ENCODE measurements at regions not wholly inside any gene's neighbourhood (a gene's known extent, or its start where the extent isn't known, plus 50 kb on each side); places are given as distances from the start of the nearest gene placed in this dataset.

DNA sequence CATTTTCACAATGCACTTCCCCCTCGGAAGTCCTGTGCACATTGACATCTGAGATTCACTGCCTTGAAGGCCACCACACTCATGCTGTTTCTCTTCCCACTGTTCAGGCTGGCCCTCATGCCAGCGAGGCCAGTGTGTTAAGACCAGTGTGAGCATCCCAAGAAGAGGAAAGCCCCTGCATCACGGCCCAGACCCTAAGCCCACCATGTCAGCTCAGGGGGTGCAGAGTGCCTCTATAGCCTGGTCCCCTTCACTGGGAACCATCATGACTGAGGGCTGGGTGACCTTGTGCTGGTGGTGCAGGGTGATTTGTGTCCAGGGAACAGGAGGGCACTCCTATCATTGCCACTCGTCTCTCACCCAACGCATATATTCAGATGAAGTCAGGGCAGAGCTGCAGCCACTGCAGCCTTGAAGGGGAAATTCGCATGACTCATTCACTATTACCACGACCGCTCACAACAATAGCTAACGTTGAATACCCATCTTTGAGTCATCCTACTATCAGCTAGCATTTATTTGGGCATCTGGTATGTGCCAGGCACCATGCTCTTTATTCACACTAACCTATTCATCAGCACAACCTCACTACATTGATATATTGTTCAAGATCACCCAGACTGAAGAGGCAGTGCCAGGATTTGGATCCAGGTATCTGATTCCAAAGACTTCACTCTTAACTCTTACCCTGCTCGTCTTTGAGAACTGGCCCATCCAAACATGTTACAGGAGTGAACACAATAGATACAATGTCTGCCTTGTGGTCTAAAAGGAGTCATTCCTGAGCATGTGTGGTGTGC lies 58.8 kb upstream of the SLC6A11 start:
- H3K36me3 ChIP-seq (ENCODE audit: insufficient read depth, low read length) = no peaks in the 10 kb centered on the region
- Mint-ChIP-seq H3K27me3 (peaks cover 16 to 58% of the 10 kb centered on the region in 2 donors), H3K36me3 (no peaks in the 10 kb centered on the region), H3K4me1 (no peaks in the 10 kb centered on the region), H3K4me3 (peak overlapping the region in 1 of 7 donors; percentile 18), H3K9me3 (peaks cover 0 to 2% (median 0%) of the 10 kb centered on the region in 5 donors), H3K27ac (no peak overlapping the region)
- no peaks in the 10 kb centered on the region for H3K9me3 ChIP-seq (ENCODE audit: low read length)
- H3K27ac ChIP-seq (ENCODE audit: low read depth, low read length) = no peak overlapping the region
- no peaks in the 10 kb centered on the region for H3K27me3 ChIP-seq (ENCODE audit: insufficient read depth, low read length, poor library complexity, severe bottlenecking)
- H3K4me3 ChIP-seq (ENCODE audit: low read length) = no peak overlapping the region
- ChIA-PET CTCF (interaction anchor here (1.6 kb wide), 1 partner anchor 19 kb away, joined by 6 read pairs; no protein-coding TSS in a partner anchor), POLR2A (no interaction called here)
- no peak for DNase-seq
- no peaks in the 10 kb centered on the region for H3K4me1 ChIP-seq (ENCODE audit: insufficient read depth, low read length)

DNA sequence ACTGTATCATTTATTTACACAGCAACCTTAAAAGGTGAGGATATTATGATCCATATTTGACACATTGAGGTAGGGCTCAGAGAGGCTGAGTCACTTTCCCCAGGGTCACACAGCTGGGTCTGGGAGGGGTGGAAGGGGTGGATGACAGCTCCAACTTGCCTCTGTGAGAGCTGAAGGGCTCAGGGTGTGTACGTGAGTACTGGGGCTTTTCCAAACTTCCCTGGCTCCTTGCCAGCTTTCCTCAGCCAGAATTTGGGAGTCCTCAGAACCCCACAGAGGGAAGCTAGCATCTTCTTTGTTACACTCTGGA lies 58.3 kb upstream of the SLC6A11 start:
- ChIA-PET POLR2A (no interaction called here), CTCF (interaction anchor here (2.1 kb wide), 1 partner anchor 19 kb away, joined by 7 read pairs; no protein-coding TSS in a partner anchor)
- peaks cover 16 to 55% of the 10 kb centered on the region in 2 donors for H3K27me3 Mint-ChIP-seq
- H3K36me3 ChIP-seq (ENCODE audit: insufficient read depth, low read length) = no peaks in the 10 kb centered on the region
- no peak overlapping the region for H3K27ac ChIP-seq (ENCODE audit: low read depth, low read length)
- no peaks in the 10 kb centered on the region for H3K9me3 ChIP-seq (ENCODE audit: low read length)
- no peak overlapping the region for H3K27ac Mint-ChIP-seq
- no peak overlapping the region for H3K4me3 Mint-ChIP-seq
- no peaks in the 10 kb centered on the region for H3K4me1 Mint-ChIP-seq
- no peak for DNase-seq
- no peaks in the 10 kb centered on the region for H3K36me3 Mint-ChIP-seq
- H3K27me3 ChIP-seq (ENCODE audit: insufficient read depth, low read length, poor library complexity, severe bottlenecking) = no peaks in the 10 kb centered on the region
- no peaks in the 10 kb centered on the region for H3K4me1 ChIP-seq (ENCODE audit: insufficient read depth, low read length)
- no peak overlapping the region for H3K4me3 ChIP-seq (ENCODE audit: low read length)
- H3K9me3 Mint-ChIP-seq = peaks cover 0 to 2% (median 0%) of the 10 kb centered on the region in 5 donors

DNA sequence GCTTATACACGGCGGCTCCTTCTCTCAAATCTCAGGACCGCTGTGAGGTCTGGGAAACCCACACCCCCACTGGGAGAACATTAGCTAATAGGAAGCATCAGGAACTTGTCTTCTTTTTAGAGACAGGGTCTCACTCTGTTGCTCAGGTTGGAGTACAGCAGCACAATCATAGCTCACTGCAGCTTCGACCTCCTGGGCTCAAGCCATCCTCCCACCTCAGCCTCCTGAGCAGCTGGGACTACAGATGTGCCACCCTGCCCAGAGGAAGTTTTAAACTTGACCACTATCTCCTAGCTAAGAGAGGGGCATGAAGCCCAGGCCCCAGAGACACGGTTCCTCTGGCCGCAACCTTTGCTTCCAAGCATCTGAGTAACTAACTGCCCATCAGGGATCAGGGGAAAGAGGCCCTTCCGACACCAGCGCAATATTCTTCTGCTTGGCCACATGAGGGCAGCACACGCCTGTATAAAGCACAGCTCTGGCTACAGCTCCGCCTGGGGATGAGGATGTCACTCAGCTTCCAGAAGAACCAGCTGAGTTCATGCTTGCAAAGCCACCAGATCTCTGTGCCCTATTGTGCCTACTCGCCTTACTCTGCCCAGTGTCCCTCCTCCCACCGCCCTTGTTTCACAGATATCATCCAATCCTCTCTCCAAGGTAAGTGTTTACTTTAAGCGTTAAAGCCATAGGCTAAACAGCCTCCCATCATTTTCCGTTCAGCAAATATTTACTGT lies 57.6 kb upstream of the SLC6A11 start:
- no peak overlapping the region for H3K4me3 ChIP-seq (ENCODE audit: low read length)
- H3K27ac ChIP-seq (ENCODE audit: low read depth, low read length) = no peak overlapping the region
- POLR2A ChIA-PET = no interaction called here
- H3K36me3 ChIP-seq (ENCODE audit: insufficient read depth, low read length) = no peaks in the 10 kb centered on the region
- H3K27me3 ChIP-seq (ENCODE audit: insufficient read depth, low read length, poor library complexity, severe bottlenecking) = no peaks in the 10 kb centered on the region
- Mint-ChIP-seq H3K4me3 (no peak overlapping the region), H3K27me3 (peaks cover 15 to 53% of the 10 kb centered on the region in 2 donors), H3K4me1 (no peaks in the 10 kb centered on the region), H3K36me3 (no peaks in the 10 kb centered on the region), H3K9me3 (peaks cover 0 to 2% (median 0%) of the 10 kb centered on the region in 5 donors), H3K27ac (no peak overlapping the region)
- DNase-seq = peak in 3 of 5 donors; percentile 6 to 11 (median 10)
- CTCF ChIA-PET = interaction anchor here (1.0 to 2.1 kb wide), 4 partner anchors 10 to 34 kb away, joined by 3 to 7 read pairs (median 4); no protein-coding TSS in a partner anchor
- H3K9me3 ChIP-seq (ENCODE audit: low read length) = no peaks in the 10 kb centered on the region
- H3K4me1 ChIP-seq (ENCODE audit: insufficient read depth, low read length) = no peaks in the 10 kb centered on the region

DNA sequence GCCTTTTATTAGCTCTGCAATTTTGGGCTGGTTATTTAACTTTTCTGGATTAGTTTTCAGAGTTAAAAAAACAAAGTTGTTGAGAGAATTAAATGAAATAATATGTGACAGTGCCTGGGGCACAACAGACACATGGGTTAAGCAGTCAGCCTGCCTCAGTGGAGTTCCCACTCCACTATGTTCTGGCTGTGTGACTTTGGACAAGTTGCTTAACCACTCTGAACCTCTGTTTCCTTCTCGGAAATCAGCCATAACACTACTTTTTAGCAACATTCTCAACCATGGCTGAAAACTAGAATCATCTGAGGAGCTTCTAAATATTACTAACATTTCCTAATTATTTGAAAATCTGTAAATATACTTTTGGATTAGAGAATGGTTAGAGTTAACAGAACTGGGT lies 56.5 kb upstream of the SLC6A11 start:
- Mint-ChIP-seq H3K36me3 (no peaks in the 10 kb centered on the region), H3K9me3 (no peaks in the 10 kb centered on the region), H3K27me3 (peaks cover 14 to 51% of the 10 kb centered on the region in 2 donors), H3K4me1 (no peaks in the 10 kb centered on the region), H3K4me3 (no peak overlapping the region), H3K27ac (no peak overlapping the region)
- H3K4me1 ChIP-seq (ENCODE audit: insufficient read depth, low read length) = no peaks in the 10 kb centered on the region
- no peaks in the 10 kb centered on the region for H3K9me3 ChIP-seq (ENCODE audit: low read length)
- H3K36me3 ChIP-seq (ENCODE audit: insufficient read depth, low read length) = no peaks in the 10 kb centered on the region
- H3K27ac ChIP-seq (ENCODE audit: low read depth, low read length) = no peak overlapping the region
- no peaks in the 10 kb centered on the region for H3K27me3 ChIP-seq (ENCODE audit: insufficient read depth, low read length, poor library complexity, severe bottlenecking)
- H3K4me3 ChIP-seq (ENCODE audit: low read length) = no peak overlapping the region
- no peak for DNase-seq
- ChIA-PET POLR2A (no interaction called here), CTCF (interaction anchor here (1.2 to 2.1 kb wide), 3 partner anchors 9 to 23 kb away, joined by 3 to 7 read pairs (median 4); no protein-coding TSS in a partner anchor)

DNA sequence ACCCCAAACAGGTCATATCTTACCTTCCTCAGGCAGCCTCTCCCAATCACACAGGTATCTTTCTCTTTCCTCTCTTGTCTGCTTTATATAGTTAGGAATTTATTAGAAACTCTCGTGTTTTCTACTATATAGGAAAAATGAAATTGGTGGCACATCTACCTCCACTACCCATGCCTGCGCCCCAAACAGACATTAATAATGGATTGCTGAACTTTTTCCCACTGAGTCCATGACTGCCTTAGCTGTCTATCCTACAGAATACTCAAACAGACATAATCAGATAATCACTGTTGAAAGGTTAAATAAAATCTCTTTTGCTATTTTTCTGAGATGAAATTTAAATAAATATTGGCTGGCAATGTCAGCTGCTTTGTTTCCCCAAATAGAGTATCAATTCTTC lies 55.8 kb upstream of the SLC6A11 start:
- Histone ChIP-seq H3K36me3 (ENCODE audit: insufficient read depth, low read length) (no peaks in the 10 kb centered on the region), H3K27ac (ENCODE audit: low read depth, low read length) (no peak overlapping the region), H3K4me1 (ENCODE audit: insufficient read depth, low read length) (no peaks in the 10 kb centered on the region), H3K9me3 (ENCODE audit: low read length) (no peaks in the 10 kb centered on the region), H3K4me3 (ENCODE audit: low read length) (no peak overlapping the region), H3K27me3 (ENCODE audit: insufficient read depth, low read length, poor library complexity, severe bottlenecking) (no peaks in the 10 kb centered on the region)
- peaks cover 11 to 48% of the 10 kb centered on the region in 2 donors for H3K27me3 Mint-ChIP-seq
- no peak overlapping the region for H3K4me3 Mint-ChIP-seq
- CTCF ChIA-PET = interaction anchor here (1.3 kb wide), 1 partner anchor 23 kb away, joined by 3 read pairs; no protein-coding TSS in a partner anchor
- H3K27ac Mint-ChIP-seq = no peak overlapping the region
- H3K4me1 Mint-ChIP-seq = no peaks in the 10 kb centered on the region
- H3K36me3 Mint-ChIP-seq = no peaks in the 10 kb centered on the region
- no peak for DNase-seq
- no peaks in the 10 kb centered on the region for H3K9me3 Mint-ChIP-seq
- POLR2A ChIA-PET = no interaction called here

DNA sequence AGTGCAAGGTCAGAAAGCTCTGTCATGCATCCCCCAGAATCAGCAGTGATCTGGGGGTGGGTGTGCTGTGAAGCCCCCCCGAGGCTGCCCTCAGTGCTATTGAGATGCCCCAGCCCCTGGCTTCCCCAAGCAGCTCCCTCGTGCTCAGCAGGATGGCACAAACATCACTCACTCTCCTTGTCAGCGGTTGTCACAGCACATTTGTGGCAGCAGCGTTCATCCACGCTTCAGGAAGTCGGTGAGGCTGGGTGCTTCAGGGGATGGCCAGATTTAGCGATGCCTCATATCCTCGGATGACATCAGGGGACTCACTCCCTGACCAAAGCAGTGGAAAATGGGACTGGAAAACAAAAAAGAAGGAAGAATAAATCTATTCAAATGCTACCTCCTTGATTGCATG lies 54.4 kb upstream of the SLC6A11 start:
- Histone ChIP-seq H3K36me3 (ENCODE audit: insufficient read depth, low read length) (no peaks in the 10 kb centered on the region), H3K4me1 (ENCODE audit: insufficient read depth, low read length) (no peaks in the 10 kb centered on the region), H3K4me3 (ENCODE audit: low read length) (no peak overlapping the region), H3K9me3 (ENCODE audit: low read length) (no peaks in the 10 kb centered on the region), H3K27me3 (ENCODE audit: insufficient read depth, low read length, poor library complexity, severe bottlenecking) (no peaks in the 10 kb centered on the region), H3K27ac (ENCODE audit: low read depth, low read length) (no peak overlapping the region)
- POLR2A ChIA-PET = no interaction called here
- no peak for DNase-seq
- no peaks in the 10 kb centered on the region for H3K4me1 Mint-ChIP-seq
- no peaks in the 10 kb centered on the region for H3K36me3 Mint-ChIP-seq
- H3K27me3 Mint-ChIP-seq = peaks cover 13 to 56% of the 10 kb centered on the region in 2 donors
- CTCF ChIA-PET = no interaction called here
- no peak overlapping the region for H3K27ac Mint-ChIP-seq
- H3K9me3 Mint-ChIP-seq = no peaks in the 10 kb centered on the region
- no peak overlapping the region for H3K4me3 Mint-ChIP-seq

DNA sequence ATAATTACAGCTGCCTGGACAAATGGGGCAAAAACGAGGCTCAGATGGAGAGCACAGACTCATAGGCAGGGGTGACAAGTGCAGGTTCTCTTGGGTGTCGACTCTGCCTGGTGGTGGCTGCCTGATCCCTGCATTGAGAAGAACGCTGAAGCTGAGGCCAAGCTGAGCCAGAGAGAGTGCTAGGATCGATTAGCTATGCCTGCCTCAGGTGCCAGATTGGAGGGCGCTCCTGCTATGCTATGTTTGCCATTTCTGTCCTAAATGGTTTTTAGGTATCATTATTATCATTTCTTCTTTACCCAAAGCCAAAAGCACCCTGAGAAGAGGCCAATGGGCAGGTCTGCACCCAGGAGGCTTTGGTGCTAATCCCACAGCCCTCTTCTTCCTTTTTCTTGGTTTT lies 53.9 kb upstream of the SLC6A11 start:
- Histone ChIP-seq H3K4me3 (ENCODE audit: low read length) (no peak overlapping the region), H3K9me3 (ENCODE audit: low read length) (no peaks in the 10 kb centered on the region), H3K27ac (ENCODE audit: low read depth, low read length) (no peak overlapping the region), H3K4me1 (ENCODE audit: insufficient read depth, low read length) (no peaks in the 10 kb centered on the region), H3K27me3 (ENCODE audit: insufficient read depth, low read length, poor library complexity, severe bottlenecking) (no peaks in the 10 kb centered on the region), H3K36me3 (ENCODE audit: insufficient read depth, low read length) (no peaks in the 10 kb centered on the region)
- no peak overlapping the region for H3K27ac Mint-ChIP-seq
- H3K36me3 Mint-ChIP-seq = no peaks in the 10 kb centered on the region
- no peaks in the 10 kb centered on the region for H3K4me1 Mint-ChIP-seq
- no peak for DNase-seq
- H3K9me3 Mint-ChIP-seq = no peaks in the 10 kb centered on the region
- ChIA-PET CTCF (no interaction called here), POLR2A (no interaction called here)
- H3K27me3 Mint-ChIP-seq = peaks cover 13 to 54% of the 10 kb centered on the region in 2 donors
- H3K4me3 Mint-ChIP-seq = no peak overlapping the region

DNA sequence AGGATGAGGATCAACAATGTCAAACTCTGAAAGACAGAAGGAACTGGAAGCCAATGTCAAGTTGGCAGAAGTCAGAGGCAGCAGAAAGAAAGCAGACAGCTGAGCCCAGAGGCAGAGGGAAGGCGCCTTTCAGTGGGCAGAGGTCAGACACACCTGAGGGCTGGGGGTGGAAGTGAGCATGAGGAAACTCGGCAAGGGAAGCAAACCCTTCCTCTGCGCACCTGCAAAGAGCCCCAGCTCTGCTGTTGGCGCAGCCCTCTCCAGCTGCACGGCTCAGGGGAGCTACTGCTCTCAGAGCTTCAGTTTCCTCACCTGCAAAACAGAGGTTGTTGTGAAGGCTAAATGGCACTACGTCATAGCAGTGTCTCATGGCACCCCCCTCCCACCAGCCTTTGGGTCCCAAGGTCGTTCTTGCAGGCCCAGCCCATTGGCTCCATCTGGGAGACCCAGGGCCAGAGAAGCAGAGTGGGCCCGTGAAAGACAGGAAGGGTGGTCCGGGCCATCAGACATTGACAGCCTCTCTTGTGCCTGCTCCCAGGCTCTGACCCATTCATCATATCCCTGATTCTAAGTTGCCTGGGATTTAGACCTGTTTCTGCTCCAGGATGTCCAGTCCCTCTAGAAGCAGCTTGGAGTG lies 53.3 kb upstream of the SLC6A11 start:
- no peaks in the 10 kb centered on the region for H3K27me3 ChIP-seq (ENCODE audit: insufficient read depth, low read length, poor library complexity, severe bottlenecking)
- H3K9me3 ChIP-seq (ENCODE audit: low read length) = no peaks in the 10 kb centered on the region

More for the DNA sequence above, 53.3 kb upstream of the SLC6A11 start:
- CTCF ChIA-PET = interaction anchor here (1.3 kb wide), 1 partner anchor 11 kb away, joined by 3 read pairs; no protein-coding TSS in a partner anchor
- no peak for DNase-seq
- Histone ChIP-seq H3K36me3 (ENCODE audit: insufficient read depth, low read length) (no peaks in the 10 kb centered on the region), H3K27ac (ENCODE audit: low read depth, low read length) (no peak overlapping the region), H3K4me1 (ENCODE audit: insufficient read depth, low read length) (no peaks in the 10 kb centered on the region), H3K4me3 (ENCODE audit: low read length) (no peak overlapping the region)
- no peaks in the 10 kb centered on the region for H3K4me1 Mint-ChIP-seq
- no peaks in the 10 kb centered on the region for H3K36me3 Mint-ChIP-seq
- H3K4me3 Mint-ChIP-seq = no peak overlapping the region
- H3K27ac Mint-ChIP-seq = peak overlapping the region in 1 of 8 donors; percentile 27
- POLR2A ChIA-PET = no interaction called here
- peaks cover 13 to 51% of the 10 kb centered on the region in 2 donors for H3K27me3 Mint-ChIP-seq
- H3K9me3 Mint-ChIP-seq = no peaks in the 10 kb centered on the region

All from CD8-positive, alpha-beta memory T cell (primary cell).